HG03378 (cell line): ENCODE measurements at regions not wholly inside any gene's neighbourhood (a gene's known extent, or its start where the extent isn't known, plus 50 kb on each side); places are given as distances from the start of the nearest gene placed in this dataset.

ENCODE experiments used
- ATAC-seq: cut with Tn5 transposase; IDR thresholded peaks from one replicate; pipeline ENCODE4 v1.9.1; 2021; ENCODE audit warnings: mild to moderate bottlenecking, moderate library complexity; ENCODE audit not compliant: unreplicated experiment

DNA sequence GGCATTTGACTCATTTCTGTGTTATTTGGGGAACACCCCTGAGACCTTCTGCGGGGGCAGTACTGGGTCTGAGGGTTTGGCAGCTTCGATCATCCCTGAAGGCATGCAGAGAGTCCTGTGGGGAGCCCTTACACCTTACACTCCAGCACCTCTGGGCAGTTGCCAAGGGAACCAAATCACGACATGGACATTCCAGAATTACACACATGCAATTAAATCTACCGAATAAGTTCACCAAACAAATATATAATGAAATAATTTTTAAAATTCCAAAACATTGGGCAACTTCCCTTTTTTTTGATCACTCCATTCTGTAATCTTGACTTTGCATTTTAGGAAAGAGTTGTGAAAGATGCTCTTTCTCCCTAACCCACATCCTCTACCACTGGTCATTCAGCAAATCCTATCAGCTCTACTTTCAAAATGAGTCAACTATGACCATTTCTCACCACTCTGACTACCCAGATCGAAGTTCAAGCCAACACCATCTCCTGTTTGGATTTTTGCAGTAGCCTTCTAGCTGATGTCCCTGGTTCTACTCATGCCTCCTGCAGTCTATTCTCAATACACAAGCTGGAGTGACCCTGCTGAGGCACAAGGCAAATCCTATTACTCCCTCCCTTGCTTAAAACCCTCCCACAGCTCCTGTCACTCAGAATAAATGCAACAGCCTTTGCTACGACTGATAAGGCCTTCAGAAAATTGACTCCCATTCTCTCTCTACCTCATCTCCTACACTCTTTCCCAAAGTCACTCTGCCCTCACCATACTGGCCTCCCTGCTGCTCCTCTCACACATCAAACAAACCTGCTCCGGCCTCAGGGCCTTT lies 533.3 kb downstream of the HACE1 start:
- ATAC-seq: peak; percentile 71

- no peak for ATAC-seq
Observed at GRCh38 chr6:104325341-104326172, 534.2 kb downstream of the HACE1 start.

DNA sequence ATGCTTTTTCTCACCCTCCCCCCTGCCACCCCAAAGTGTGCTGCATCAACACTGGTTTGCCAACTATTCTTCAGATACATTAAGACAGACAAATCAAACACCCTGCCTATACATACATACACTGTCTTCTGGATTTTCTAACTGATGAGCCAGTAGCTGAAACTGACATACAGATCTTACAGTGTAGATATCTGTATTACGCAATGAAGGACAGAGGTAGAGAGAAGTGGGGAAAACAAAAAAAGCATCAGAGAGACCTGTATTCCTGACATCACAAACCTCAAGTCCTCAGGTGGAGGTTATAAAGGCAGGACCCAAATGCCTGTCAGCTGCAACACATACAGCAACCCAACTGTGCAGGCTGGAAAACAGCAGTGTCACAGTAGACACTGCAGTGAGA lies 535.4 kb downstream of the HACE1 start:
- ATAC-seq: no peak

GRCh38 chr6:104322841-104323240 lies 536.9 kb downstream of the HACE1 start:
- no peak for ATAC-seq

- no peak for ATAC-seq
Observed at GRCh38 chr6:104321301-104321700, 538.4 kb downstream of the HACE1 start.

DNA sequence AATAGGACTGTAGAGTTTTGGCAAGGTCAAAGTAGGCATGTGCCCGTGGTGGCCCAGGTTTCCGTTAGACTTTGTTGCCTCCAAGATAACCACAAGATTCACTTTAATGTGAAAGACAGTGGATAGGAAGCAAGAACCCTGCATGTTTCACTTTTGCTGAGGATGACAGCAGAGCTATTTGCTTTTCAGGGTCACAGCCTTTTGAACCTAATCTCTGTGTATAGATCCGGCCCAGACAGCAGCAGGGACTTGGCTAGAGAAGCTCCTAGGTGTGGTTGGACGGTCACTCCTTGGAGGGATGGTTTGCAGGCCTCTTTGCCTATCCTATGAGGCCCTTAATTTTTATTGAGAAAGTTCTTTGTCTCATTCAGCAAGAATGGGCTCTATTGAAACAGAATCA lies 538.8 kb downstream of the HACE1 start:
- ATAC-seq: no peak

DNA sequence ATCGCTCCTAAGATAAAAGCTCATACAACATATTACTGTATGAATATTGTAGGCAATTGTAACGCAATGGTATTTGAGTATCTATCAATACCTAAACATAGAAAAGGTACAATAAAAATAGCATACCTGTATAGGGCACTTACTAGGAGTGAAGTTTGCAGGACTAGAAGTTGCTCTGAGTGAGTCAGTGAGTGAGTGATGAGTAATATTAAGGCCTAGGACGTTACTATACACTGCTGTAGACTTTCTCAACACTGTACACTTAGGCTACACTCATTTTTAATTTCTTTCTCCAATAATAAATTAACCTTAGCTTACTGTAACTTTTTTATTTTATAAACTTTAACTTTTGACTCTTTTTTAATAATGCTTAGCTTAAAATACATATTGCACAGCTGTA lies 546.9 kb downstream of the HACE1 start:
- ATAC-seq: no peak

GRCh38 chr6:104306211-104306610 lies 553.5 kb downstream of the HACE1 start:
- no peak for ATAC-seq

- ATAC-seq: no peak
Observed at GRCh38 chr6:104305206-104305605, 554.5 kb downstream of the HACE1 start.

DNA sequence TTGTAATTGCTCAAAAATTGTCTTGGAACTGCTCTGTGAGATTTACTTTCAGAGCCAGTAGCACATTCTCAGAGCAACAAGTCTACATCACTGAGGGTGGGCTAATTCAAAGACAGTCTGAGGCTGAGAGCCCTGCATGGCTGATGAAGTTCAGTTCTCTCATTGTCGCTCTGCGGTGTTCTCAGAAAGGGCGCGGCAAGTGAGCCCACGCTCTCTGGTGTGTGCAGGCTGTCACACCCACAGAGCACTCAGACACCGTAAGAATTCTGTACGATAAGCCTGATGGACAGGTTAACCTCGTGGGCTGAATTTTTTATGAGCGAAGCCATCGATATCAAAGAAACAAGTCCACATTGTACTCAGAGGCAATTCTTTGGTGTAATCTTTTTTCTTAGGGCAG lies 557.8 kb downstream of the HACE1 start:
- no peak for ATAC-seq

DNA sequence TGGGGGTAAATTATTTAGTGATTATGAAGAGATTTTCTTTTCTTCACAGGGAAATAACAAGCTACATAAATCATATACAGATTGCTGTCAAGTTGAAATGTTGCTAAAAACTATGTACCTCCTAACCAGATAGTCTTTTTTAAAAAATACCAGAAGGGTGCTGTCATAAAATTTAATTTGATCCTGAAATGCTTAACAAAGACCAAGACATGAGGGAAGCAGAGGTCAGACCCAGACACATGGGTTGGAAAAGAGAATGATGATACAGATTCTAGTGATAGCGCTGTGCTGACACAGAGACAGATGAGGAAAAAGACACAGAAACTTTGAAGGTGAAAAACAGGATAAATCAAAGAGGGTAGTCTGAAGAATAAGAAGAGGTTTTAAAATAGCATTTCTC lies 573.1 kb downstream of the HACE1 start:
- ATAC-seq: no peak

- no peak for ATAC-seq
Observed at GRCh38 chr6:104284872-104285271, 574.8 kb downstream of the HACE1 start.

GRCh38 chr6:104282581-104282980 lies 577.1 kb downstream of the HACE1 start:
- no peak for ATAC-seq

- ATAC-seq: no peak
Observed at GRCh38 chr6:104281370-104281769, 578.3 kb downstream of the HACE1 start.

DNA sequence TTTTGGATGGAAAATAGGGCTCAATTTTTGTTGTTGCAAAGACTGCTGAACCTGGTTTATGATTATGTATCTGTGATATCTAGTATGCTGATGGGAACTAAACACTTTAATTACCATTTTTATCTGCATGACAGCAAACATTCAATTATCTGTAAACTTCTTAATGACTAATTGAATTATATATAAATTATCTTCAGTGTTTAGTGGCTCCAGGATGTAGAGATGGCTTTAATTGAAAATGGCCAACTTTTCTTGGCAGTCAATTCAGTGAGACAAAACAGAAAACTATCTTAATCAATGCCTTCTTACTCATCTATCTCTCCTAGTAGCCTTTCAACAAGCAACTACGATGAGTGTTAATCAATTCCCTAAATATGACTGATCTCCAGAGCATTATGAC lies 591.3 kb downstream of the HACE1 start:
- ATAC-seq: no peak

DNA sequence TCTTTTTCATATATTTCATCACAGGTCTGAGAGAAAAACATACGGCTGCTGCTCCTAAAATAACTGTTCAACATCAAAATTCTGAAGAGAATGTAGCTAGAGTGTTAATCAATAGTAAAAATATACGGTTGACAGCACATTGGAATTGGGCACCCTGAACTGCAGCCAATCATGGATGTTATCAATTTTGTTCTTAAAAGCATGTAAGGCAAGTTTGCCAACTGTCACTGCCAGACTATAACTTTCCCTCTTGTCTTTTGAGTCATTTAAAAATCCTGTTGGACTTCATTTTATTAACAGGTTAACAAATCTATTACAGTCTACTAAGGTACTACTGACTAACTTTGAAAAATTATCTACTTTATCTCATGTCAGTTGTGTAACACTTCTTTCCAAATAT lies 592.8 kb downstream of the HACE1 start:
- no peak for ATAC-seq

DNA sequence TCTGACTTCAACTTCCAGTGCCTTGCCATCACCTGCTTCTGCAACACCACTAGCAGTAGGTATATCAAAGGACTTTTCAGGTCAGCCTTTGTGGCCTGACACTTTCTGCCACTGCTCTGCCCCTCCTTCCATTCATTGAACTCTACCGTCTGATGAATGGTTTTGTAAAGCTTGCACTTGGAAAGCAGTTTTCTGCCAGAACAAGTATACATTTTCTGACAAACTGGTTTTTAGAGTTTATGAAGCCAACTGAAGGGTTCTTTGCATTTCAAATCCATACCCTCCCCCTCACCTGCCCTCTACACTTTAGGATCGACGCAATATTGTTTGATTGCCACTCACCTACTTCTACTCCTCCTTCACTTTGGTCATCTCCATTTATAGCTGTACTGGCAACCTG lies 603.1 kb downstream of the HACE1 start:
- no peak for ATAC-seq

DNA sequence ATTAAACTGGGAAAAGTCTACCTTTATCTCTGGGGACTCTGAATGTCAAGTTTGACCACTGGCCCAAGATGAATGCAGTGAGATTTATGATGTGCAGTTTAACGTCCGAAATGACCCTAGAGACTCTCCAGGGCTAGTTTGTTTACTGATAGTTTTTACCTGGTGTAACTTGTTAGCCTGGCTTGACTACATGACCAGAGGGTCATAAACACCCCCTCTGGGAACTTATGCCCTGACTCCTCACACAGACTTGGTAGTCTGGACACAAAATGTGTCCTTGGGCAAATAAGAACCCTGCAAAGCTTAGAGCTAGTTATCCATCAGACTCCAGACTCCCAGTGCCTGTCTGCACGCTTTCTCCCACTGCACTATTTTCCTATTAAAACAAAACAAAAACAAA lies 606.5 kb downstream of the HACE1 start:
- no peak for ATAC-seq

DNA sequence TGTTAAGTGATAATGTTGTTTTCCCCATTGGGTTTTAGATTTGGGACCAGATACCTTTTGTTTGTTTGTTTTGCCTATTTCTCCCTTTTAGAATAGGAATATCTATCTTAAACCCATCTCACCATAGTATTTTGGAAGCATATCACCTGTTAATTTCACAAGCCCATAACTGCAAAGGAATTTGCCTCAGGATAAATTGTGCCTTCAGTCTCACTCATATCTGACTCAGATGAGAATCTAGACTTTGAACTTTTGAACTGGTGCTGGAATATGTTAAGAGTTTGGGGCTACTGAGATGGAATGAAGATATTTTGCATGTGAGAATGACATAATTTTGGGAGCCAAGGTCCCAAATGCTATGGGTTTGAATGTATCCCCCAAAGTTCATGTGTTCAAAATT lies 607.4 kb downstream of the HACE1 start:
- ATAC-seq: no peak

GRCh38 chr6:104251651-104252050 lies 608.1 kb downstream of the HACE1 start:
- no peak for ATAC-seq

DNA sequence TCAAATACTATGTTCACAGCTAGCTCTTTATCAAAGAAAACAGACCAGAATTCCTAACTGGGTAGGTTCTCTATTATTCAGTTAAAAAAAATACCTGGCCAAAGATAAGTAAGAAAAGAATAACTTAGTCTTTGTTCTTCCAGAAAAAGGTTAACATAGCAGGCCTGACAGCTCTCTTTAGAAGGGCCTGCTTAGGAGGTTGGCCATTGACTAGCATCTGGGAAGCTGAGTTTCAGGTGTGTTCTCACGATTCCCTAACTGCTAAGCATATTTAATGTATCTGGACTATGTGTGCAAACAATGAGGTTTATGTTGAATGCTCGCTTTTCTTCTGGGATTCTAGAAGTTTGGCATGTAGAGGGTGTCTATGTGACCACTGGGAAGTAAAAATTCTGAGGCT lies 618.9 kb downstream of the HACE1 start:
- ATAC-seq: no peak

DNA sequence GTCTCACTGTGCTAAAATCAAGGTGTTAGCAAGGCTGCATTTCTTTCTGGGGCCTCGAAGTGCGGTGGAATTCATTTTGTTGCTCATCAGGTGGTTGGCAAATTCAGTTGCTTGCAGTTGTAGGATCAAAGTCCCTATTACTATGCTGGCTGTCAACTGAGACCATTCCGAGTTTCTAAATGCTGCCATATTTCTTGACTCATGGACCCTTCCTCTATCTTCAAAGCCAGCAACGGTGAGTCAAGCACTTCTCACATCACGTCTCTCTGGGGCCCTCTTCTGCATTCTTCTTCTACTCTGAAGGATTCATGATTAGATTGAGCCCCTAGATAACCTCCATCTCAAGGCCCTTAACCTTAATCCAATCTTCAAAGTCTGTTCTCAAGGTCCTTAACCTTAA lies 619.7 kb downstream of the HACE1 start:
- no peak for ATAC-seq
